H1 (cell line): ENCODE measurements at regions not wholly inside any gene's neighbourhood (a gene's known extent, or its start where the extent isn't known, plus 50 kb on each side); places are given as distances from the start of the nearest gene placed in this dataset.

Experiments used
- CTCF ChIA-PET: fragments of 300-600 bp; sonication (Branson Sonifier 250); formaldehyde crosslinking; loops from one replicate; lab custom pipeline; 2021; ENCODE audit not compliant: partially characterized antibody; lab: Charles Lee
- POLR2A ChIA-PET: fragments of 300-600 bp; sonication (Branson Sonifier 250); formaldehyde crosslinking; loops from one replicate; lab custom pipeline; 2021; ENCODE audit warnings: inconsistent platforms; ENCODE audit not compliant: partially characterized antibody; lab: Charles Lee
- DNase-seq, 2 experiments: peaks; one replicate each; pipeline versions ENCODE4 v3.0.0 to v3.0.0-alpha.2; 2010 to 2022; ENCODE audit warnings: low spot score in 2 of 2, low read depth in 1 of 2, mixed read lengths in 1 of 2
- FAIRE-seq: peaks from 2 replicates; lab custom pipeline; 2011; peaks lifted over from hg19 to GRCh38; lab: Jason Lieb, UNC
- H2AFZ ChIP-seq: 2 replicates; pipeline ENCODE4 v1.8.1; 2012; ENCODE audit warnings: low read length, inconsistent platforms
- H2AK5ac ChIP-seq: 2 replicates; pipeline ENCODE4 v1.6.1; 2013; ENCODE audit warnings: low read depth, low read length
- H2BK120ac ChIP-seq: replicated peaks from 2 replicates; pipeline ENCODE3; 2013; ENCODE audit warnings: low read depth, low read length, inconsistent platforms
- H2BK12ac ChIP-seq: 2 replicates; pipeline ENCODE4 v1.6.1; 2013; ENCODE audit warnings: low read depth, low read length
- H2BK15ac ChIP-seq: 2 replicates; pipeline ENCODE4 v1.6.1; 2013; ENCODE audit warnings: low read length
- H2BK20ac ChIP-seq: 2 replicates; pipeline ENCODE4 v1.6.1; 2013; ENCODE audit warnings: low read length
- H2BK5ac ChIP-seq: 2 replicates; pipeline ENCODE4 v1.6.1; 2013; ENCODE audit warnings: low read depth, low read length
- H3K14ac ChIP-seq: 2 replicates; pipeline ENCODE4 v1.6.1; 2013; ENCODE audit warnings: inconsistent platforms; ENCODE audit not compliant: insufficient read length
- H3K18ac ChIP-seq: 2 replicates; pipeline ENCODE4 v1.6.1; 2013; ENCODE audit warnings: low read length; ENCODE audit errors: extremely low read depth
- H3K23ac ChIP-seq: 2 replicates; pipeline ENCODE4 v1.6.1; 2013; ENCODE audit warnings: inconsistent platforms; ENCODE audit not compliant: insufficient read length
- H3K23me2 ChIP-seq: 2 replicates; pipeline ENCODE4 v1.6.1; 2013; ENCODE audit warnings: low read depth, low read length
- H3K27ac ChIP-seq: 2 replicates; pipeline ENCODE4 v1.6.1; 2011; ENCODE audit warnings: low read depth, low read length, inconsistent platforms
- H3K27me3 ChIP-seq, 4 experiments: replicated peaks in 1 of 4; 1 replicate in 1 of 4; 2 replicates in 3 of 4; pipeline versions ENCODE4 v1.6.1 to v1.8.1; 2011 to 2013; ENCODE audit warnings: low read length in 3 of 4, mild to moderate bottlenecking in 3 of 4, inconsistent platforms in 2 of 4, mixed read lengths in 2 of 4, moderate library complexity in 1 of 4; ENCODE audit not compliant: control insufficient read depth in 3 of 4, insufficient read depth in 3 of 4; ENCODE audit errors: extremely low read depth in 1 of 4
- H3K36me3 ChIP-seq, 4 experiments: 2 replicates each; pipeline versions ENCODE4 v1.6.1 to v1.8.1; 2011 to 2013; ENCODE audit warnings: mild to moderate bottlenecking in 4 of 4, low read length in 3 of 4, moderate library complexity in 2 of 4, control low read depth in 1 of 4, inconsistent platforms in 1 of 4; ENCODE audit not compliant: insufficient read depth in 4 of 4, control insufficient read depth in 2 of 4
- H3K4ac ChIP-seq: replicated peaks from 2 replicates; pipeline ENCODE3; 2013; ENCODE audit warnings: low read length, low read depth, mixed read lengths, inconsistent platforms; ENCODE audit not compliant: insufficient read length
- H3K4me1 ChIP-seq, 4 experiments: replicated peaks in 1 of 4; 1 replicate in 1 of 4; 2 replicates in 3 of 4; pipeline versions ENCODE4 v1.6.1 to v1.8.1; 2011 to 2013; ENCODE audit warnings: low read length in 3 of 4, inconsistent platforms in 2 of 4, mixed read lengths in 1 of 4; ENCODE audit not compliant: insufficient read depth in 4 of 4, control insufficient read depth in 3 of 4
- H3K4me2 ChIP-seq, 2 experiments: 2 replicates each; pipeline versions ENCODE4 v1.6.1 to v1.8.1; 2011 to 2013; ENCODE audit warnings: low read depth in 2 of 2, low read length in 2 of 2, control low read depth in 1 of 2, inconsistent platforms in 1 of 2, mild to moderate bottlenecking in 1 of 2; ENCODE audit not compliant: insufficient read depth in 1 of 2
- H3K4me3 ChIP-seq, 4 experiments: fragments of 200-600, 300-600 bp in 1 of 4; sonication (generic), shearing (Covaris generic), sonication (Bioruptor Twin) in 1 of 4; 2 replicates each; pipeline versions ENCODE4 v1.5.1 to v1.8.1; 2011 to 2016; ENCODE audit warnings: low read length in 4 of 4, low read depth in 3 of 4, control low read depth in 2 of 4, inconsistent platforms in 2 of 4, mild to moderate bottlenecking in 2 of 4, mixed read lengths in 1 of 4, moderate library complexity in 1 of 4; ENCODE audit not compliant: insufficient read depth in 2 of 4; ENCODE audit errors: extremely low read depth in 1 of 4
- H3K56ac ChIP-seq: replicated peaks from 2 replicates; pipeline ENCODE3; 2013; ENCODE audit warnings: low read depth, mild to moderate bottlenecking, mixed read lengths, low read length, inconsistent platforms; ENCODE audit not compliant: insufficient read length
- H3K79me1 ChIP-seq: 2 replicates; pipeline ENCODE4 v1.6.1; 2013; ENCODE audit warnings: low read depth, low read length, control low read depth
- H3K79me2 ChIP-seq, 2 experiments: 2 replicates each; pipeline versions ENCODE4 v1.6.1 to v1.8.1; 2012 to 2013; ENCODE audit warnings: low read length in 2 of 2, mild to moderate bottlenecking in 2 of 2, inconsistent platforms in 1 of 2; ENCODE audit not compliant: insufficient read depth in 2 of 2, control insufficient read depth in 1 of 2
- H3K9ac ChIP-seq, 4 experiments: replicated peaks in 1 of 4; 1 replicate in 1 of 4; 2 replicates in 3 of 4; pipeline versions ENCODE4 v1.6.1 to v1.8.1; 2011 to 2013; ENCODE audit warnings: low read depth in 3 of 4, low read length in 3 of 4, control low read depth in 2 of 4, mild to moderate bottlenecking in 2 of 4, moderate library complexity in 2 of 4, inconsistent platforms in 1 of 4; ENCODE audit errors: extremely low read depth in 1 of 4
- H3K9me3 ChIP-seq, 2 experiments: 2 replicates each; pipeline versions ENCODE4 v1.6.1 to v1.8.1; 2012 to 2013; ENCODE audit warnings: mild to moderate bottlenecking in 2 of 2, moderate library complexity in 2 of 2, control low read depth in 1 of 2, inconsistent platforms in 1 of 2, low read depth in 1 of 2, low read length in 1 of 2, mixed read lengths in 1 of 2; ENCODE audit not compliant: insufficient read depth in 2 of 2
- H4K20me1 ChIP-seq, 2 experiments: replicated peaks in 1 of 2; 2 replicates each; pipeline versions ENCODE3 to v1.8.1; 2011 to 2013; ENCODE audit warnings: inconsistent platforms in 2 of 2, low read length in 2 of 2, mild to moderate bottlenecking in 1 of 2; ENCODE audit not compliant: insufficient read depth in 2 of 2, control insufficient read depth in 1 of 2
- H4K5ac ChIP-seq: 2 replicates; pipeline ENCODE4 v1.6.1; 2013; ENCODE audit warnings: low read length, low read depth, mixed read lengths, inconsistent platforms; ENCODE audit not compliant: insufficient read length
- H4K8ac ChIP-seq: 2 replicates; pipeline ENCODE4 v1.8.0; 2013; ENCODE audit warnings: mild to moderate bottlenecking, moderate library complexity, low read length, inconsistent platforms; ENCODE audit not compliant: insufficient read depth; ENCODE audit errors: extremely low read depth
- H4K91ac ChIP-seq: replicated peaks from 2 replicates; pipeline ENCODE3; 2013; ENCODE audit warnings: low read length, mixed read lengths, inconsistent platforms; ENCODE audit not compliant: insufficient read length
- CHD2 ChIP-seq: IDR thresholded peaks from 2 replicates; pipeline ENCODE4 v1.6.1; 2012; ENCODE audit warnings: low read length, improper control_type of control experiment
- GABPA ChIP-seq: IDR thresholded peaks from 2 replicates; pipeline ENCODE4 v1.6.1; 2011; ENCODE audit warnings: mild to moderate bottlenecking, low read length, moderate library complexity, borderline replicate concordance; ENCODE audit not compliant: insufficient read depth
- KDM1A ChIP-seq: fragments of 200-600, 300-600 bp; sonication (generic); IDR thresholded peaks from 2 replicates; pipeline ENCODE4 v1.7.1; 2016; ENCODE audit warnings: mild to moderate bottlenecking, low read length, borderline replicate concordance
- MAFK ChIP-seq: IDR thresholded peaks from 2 replicates; pipeline ENCODE4 v1.6.1; 2012; ENCODE audit warnings: low read depth, mild to moderate bottlenecking, improper control_type of control experiment, low read length
- PHF8 ChIP-seq: fragments of 200-600 bp; sonication (generic); conservative IDR thresholded peaks from 2 replicates; pipeline ENCODE4 v1.7.1; 2012; ENCODE audit warnings: low read depth, mild to moderate bottlenecking, inconsistent platforms, low read length, moderate library complexity
- SP2 ChIP-seq: IDR thresholded peaks from 2 replicates; pipeline ENCODE4 v1.6.1; 2012; ENCODE audit warnings: mild to moderate bottlenecking, low read length, inconsistent platforms
- TAF1 ChIP-seq: IDR thresholded peaks from 2 replicates; pipeline ENCODE4 v1.6.1; 2011; ENCODE audit warnings: mild to moderate bottlenecking, low read depth, low read length
- WGBS, 2 experiments: shearing (Covaris generic) in 1 of 2; methylation state at CpG; one replicate each; pipeline versions ENCODE4 v1.1.6 to v1.1.7; 2013 to 2015; ENCODE audit warnings: low lambda C conversion rate in 2 of 2, mixed read lengths in 2 of 2, inconsistent platforms in 1 of 2, low coverage in 1 of 2, missing lambda C conversion rate in 1 of 2; ENCODE audit not compliant: insufficient replicate concordance in 2 of 2, insufficient coverage in 1 of 2, insufficient read length in 1 of 2; ENCODE audit errors: extremely low coverage in 1 of 2, missing lambda C conversion rate in 1 of 2; 5-methylcytosine and 5-hydroxymethylcytosine counted together

- Histone ChIP-seq H2AFZ (no peak overlapping the region), H4K5ac (no peak overlapping the region), H3K23me2 (no peaks in the 10 kb centered on the region), H2AK5ac (no peak overlapping the region), H3K23ac (no peak overlapping the region), H2BK120ac (no peak overlapping the region), H3K27me3 (0 out of 7 replicates have a peak, but pooled peaks cover 0 to 7% (median 0%) of the 10 kb centered on the region in 4 experiments), H2BK15ac (no peak overlapping the region), H3K36me3 (no peaks in the 10 kb centered on the region), H3K14ac (no peak overlapping the region), H2BK20ac (no peak overlapping the region), H4K20me1 (no peaks in the 10 kb centered on the region), H3K4me2 (no peak overlapping the region), H3K79me1 (no peaks in the 10 kb centered on the region), H3K56ac (no peak overlapping the region), H3K4me1 (peaks cover 0 to 4% (median 0%) of the 10 kb centered on the region in 4 experiments; a peak in 2 of 7 replicates), H3K18ac (no peak overlapping the region), H3K4me3 (no peak overlapping the region), H3K4ac (no peak overlapping the region), H3K9ac (no peak overlapping the region), H4K91ac (no peak overlapping the region), H4K8ac (no peak overlapping the region), H2BK12ac (no peak overlapping the region), H3K27ac (no peak overlapping the region), H3K9me3 (no peaks in the 10 kb centered on the region), H3K79me2 (no peaks in the 10 kb centered on the region), H2BK5ac (no peak overlapping the region)
- no peak for TF ChIP-seq KDM1A
- TF ChIP-seq MAFK = no peak
- TF ChIP-seq TAF1 = no peak
- TF ChIP-seq CHD2 = no peak
- no peak for TF ChIP-seq GABPA
- no peak for TF ChIP-seq SP2
- no peak for TF ChIP-seq PHF8
- no peak for FAIRE-seq
- ChIA-PET POLR2A (no interaction called here), CTCF (no interaction called here)
- WGBS, 2 experiments = 88% methylated on average over 1 of the region's 1 CpG; no CpG with 5 or more reads in 1 of the 2 experiments
- DNase-seq = no peak
Measured at GRCh38 chr7:117942780-117943179, 69.5 kb upstream of the CTTNBP2 start.
